ENCODE measurements at regions not wholly inside any gene's neighbourhood (a gene's known extent, or its start where the extent isn't known, plus 50 kb on each side); places are given as distances from the start of the nearest gene placed in this dataset.

- H3K9me3 ChIP-seq (ENCODE audit: insufficient read depth, low read depth) = no peaks in the 10 kb centered on the region
- no peak overlapping the region for H3K27ac ChIP-seq
- H4K20me1 ChIP-seq (ENCODE audit: insufficient read depth) = no peaks in the 10 kb centered on the region
- POLR2A ChIA-PET (ENCODE audit: unreplicated experiment) = no interaction called here
- no peak overlapping the region for H3K4me3 ChIP-seq
- intact Hi-C loops (cut with micrococcal nuclease; ENCODE audit: unreplicated experiment) = no loop called here
- H2AFZ ChIP-seq = no peak overlapping the region
- CTCF ChIA-PET = no interaction called here
- no peak for DNase-seq
- H3F3A ChIP-seq (ENCODE audit: insufficient read depth, low read depth) = no peaks in the 10 kb centered on the region
- H3K79me2 ChIP-seq (ENCODE audit: low read depth) = no peaks in the 10 kb centered on the region
- BruUV-seq (replicated peaks) = no TSS peak
- H3K9me2 ChIP-seq (ENCODE audit: insufficient read depth) = no peaks in the 10 kb centered on the region
- peaks cover 19% of the 10 kb centered on the region; the same call in 1 of the 2 replicates for H3K27me3 ChIP-seq (ENCODE audit: insufficient read depth, low read depth)
- no peaks in the 10 kb centered on the region for H3K36me3 ChIP-seq (ENCODE audit: low read depth)
- H3K4me1 ChIP-seq (replicated peaks; ENCODE audit: insufficient read depth) = no peaks in the 10 kb centered on the region
- TF ChIP-seq CTCF (conservative IDR thresholded peaks at IDR 0.05) (no peak), EZH2 (IDR thresholded peaks at IDR 0.05; ENCODE audit: low read depth) (no peak)
- no peak overlapping the region for H3K4me2 ChIP-seq
These were observed 220.3 kb upstream of the SKOR2 start for GRCh38 chr18:47471784-47472183.

DNA sequence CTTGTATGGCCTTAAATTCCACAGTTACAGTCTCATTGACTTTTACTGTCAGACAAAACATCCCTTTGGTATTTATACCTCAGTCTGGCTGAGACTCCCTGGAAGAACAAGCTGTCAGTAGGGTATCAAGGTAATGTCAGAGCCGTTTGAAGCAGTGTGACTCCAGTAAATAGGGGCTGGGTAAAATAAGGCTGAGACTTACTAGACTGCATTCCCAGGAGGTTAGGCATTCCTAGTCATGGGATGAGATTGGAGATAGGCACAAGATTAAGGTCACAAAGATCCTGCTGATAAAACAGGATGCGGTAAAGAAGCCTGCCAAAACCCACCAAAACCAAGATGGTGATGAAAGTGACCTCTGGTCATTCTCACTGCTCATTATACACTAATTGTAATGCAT, 219.5 kb upstream of the SKOR2 start:
- POLR2A ChIA-PET (ENCODE audit: unreplicated experiment) = no interaction called here

DNA sequence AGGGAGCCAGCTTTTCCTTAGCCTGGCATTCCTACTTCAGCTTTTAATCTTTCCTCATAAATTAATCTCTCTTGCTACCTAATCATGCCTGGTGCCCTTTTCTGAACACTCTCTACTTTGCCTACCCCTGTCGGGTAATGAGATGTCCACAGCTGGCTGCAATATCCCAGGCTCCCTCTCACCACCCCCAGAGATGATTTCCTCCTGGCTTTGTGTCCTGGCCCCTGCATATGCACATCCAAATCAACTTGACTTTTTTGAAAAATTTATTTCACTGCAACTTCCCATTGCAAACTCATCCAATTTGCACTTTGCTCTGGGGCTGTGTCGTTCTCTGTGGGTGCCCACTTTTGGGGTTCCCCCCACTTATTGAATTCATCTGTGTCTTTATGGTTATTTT, 218.1 kb upstream of the SKOR2 start:
- no peaks in the 10 kb centered on the region for H3K36me3 ChIP-seq (ENCODE audit: low read depth)
- no peaks in the 10 kb centered on the region for H3K9me2 ChIP-seq (ENCODE audit: insufficient read depth)
- POLR2A ChIA-PET (ENCODE audit: unreplicated experiment) = no interaction called here
- BruUV-seq (replicated peaks) = no TSS peak
- no peak overlapping the region for H3K4me3 ChIP-seq
- H3F3A ChIP-seq (ENCODE audit: insufficient read depth, low read depth) = no peaks in the 10 kb centered on the region
- TF ChIP-seq CTCF (conservative IDR thresholded peaks at IDR 0.05) (no peak), EZH2 (IDR thresholded peaks at IDR 0.05; ENCODE audit: low read depth) (no peak)
- DNase-seq = no peak
- no peak overlapping the region for H3K27ac ChIP-seq
- no peak overlapping the region for H2AFZ ChIP-seq
- no peaks in the 10 kb centered on the region for H3K79me2 ChIP-seq (ENCODE audit: low read depth)
- H3K27me3 ChIP-seq (ENCODE audit: insufficient read depth, low read depth) = peaks cover 27% of the 10 kb centered on the region; the same call in 1 of the 2 replicates
- H4K20me1 ChIP-seq (ENCODE audit: insufficient read depth) = no peaks in the 10 kb centered on the region
- intact Hi-C loops (cut with micrococcal nuclease; ENCODE audit: unreplicated experiment) = no loop called here
- no peaks in the 10 kb centered on the region for H3K4me1 ChIP-seq (replicated peaks; ENCODE audit: insufficient read depth)
- no peak overlapping the region for H3K4me2 ChIP-seq
- CTCF ChIA-PET = no interaction called here
- no peaks in the 10 kb centered on the region for H3K9me3 ChIP-seq (ENCODE audit: insufficient read depth, low read depth)

More for the DNA sequence above, 219.5 kb upstream of the SKOR2 start:
- no peak for DNase-seq
- intact Hi-C loops (cut with micrococcal nuclease; ENCODE audit: unreplicated experiment) = no loop called here
- H4K20me1 ChIP-seq (ENCODE audit: insufficient read depth) = no peaks in the 10 kb centered on the region
- no peak overlapping the region for H3K4me3 ChIP-seq
- no peaks in the 10 kb centered on the region for H3K9me3 ChIP-seq (ENCODE audit: insufficient read depth, low read depth)
- no peaks in the 10 kb centered on the region for H3K36me3 ChIP-seq (ENCODE audit: low read depth)
- H3K4me1 ChIP-seq (replicated peaks; ENCODE audit: insufficient read depth) = no peaks in the 10 kb centered on the region
- H3K9me2 ChIP-seq (ENCODE audit: insufficient read depth) = no peaks in the 10 kb centered on the region
- H3F3A ChIP-seq (ENCODE audit: insufficient read depth, low read depth) = no peaks in the 10 kb centered on the region
- H3K27ac ChIP-seq = no peak overlapping the region
- H3K4me2 ChIP-seq = no peak overlapping the region
- TF ChIP-seq EZH2 (IDR thresholded peaks at IDR 0.05; ENCODE audit: low read depth) (no peak), CTCF (conservative IDR thresholded peaks at IDR 0.05) (no peak)
- H3K27me3 ChIP-seq (ENCODE audit: insufficient read depth, low read depth) = peaks cover 27% of the 10 kb centered on the region; the same call in 1 of the 2 replicates
- H2AFZ ChIP-seq = no peak overlapping the region
- CTCF ChIA-PET = no interaction called here
- H3K79me2 ChIP-seq (ENCODE audit: low read depth) = no peaks in the 10 kb centered on the region
- no TSS peak for BruUV-seq (replicated peaks)
